ENCODE measurements at regions not wholly inside any gene's neighbourhood (a gene's known extent, or its start where the extent isn't known, plus 50 kb on each side); places are given as distances from the start of the nearest gene placed in this dataset.
A peak's percentile ranks its signal among the peaks of the same experiment; 100 is the strongest.

GRCh38 chr17:77774182-77774581, 184.3 kb upstream of the TNRC6C start:
- Histone ChIP-seq H4K20me1 (ENCODE audit: low read length) (no peaks in the 10 kb centered on the region), H3K4me2 (ENCODE audit: low read length) (no peak overlapping the region), H3K9me3 (ENCODE audit: low read length) (no peaks in the 10 kb centered on the region), H3F3A (ENCODE audit: low read length, unreplicated experiment) (no peaks in the 10 kb centered on the region), H3K4me3 (ENCODE audit: low read length) (no peak overlapping the region), H3K27ac (ENCODE audit: low read length) (no peak overlapping the region), H3K9me2 (replicated peaks; ENCODE audit: low read length) (no peaks in the 10 kb centered on the region), H3K27me3 (ENCODE audit: low read length) (peaks cover 24% of the 10 kb centered on the region), H3K9ac (ENCODE audit: low read length) (no peak overlapping the region), H3K36me3 (ENCODE audit: low read depth, low read length) (no peaks in the 10 kb centered on the region), H3K79me2 (ENCODE audit: low read length) (no peaks in the 10 kb centered on the region), H2AFZ (ENCODE audit: low read length) (no peak overlapping the region), H3K4me1 (ENCODE audit: insufficient read depth, low read length) (no peaks in the 10 kb centered on the region)
- intact Hi-C loops (cut with micrococcal nuclease), result no loop called here
- no peak for DNase-seq
- ChIA-PET CTCF (no interaction called here), POLR2A (ENCODE audit: unreplicated experiment) (no interaction called here)
- no TSS peak for BruUV-seq (replicated peaks)
- TF ChIP-seq CTCF (conservative IDR thresholded peaks at IDR 0.05; ENCODE audit: low read depth, low read length) (no peak), EZH2phosphoT487 (IDR thresholded peaks at IDR 0.05; ENCODE audit: borderline replicate concordance, low read length) (no peak), EZH2 (IDR thresholded peaks at IDR 0.05; ENCODE audit: low read length, unreplicated experiment) (no peak)
- no peak for ATAC-seq

GRCh38 chr17:77778636-77779489, 179.6 kb upstream of the TNRC6C start:
- DNase-seq, result no peak

More at GRCh38 chr17:77778636-77779489, 179.6 kb upstream of the TNRC6C start:
- H3K27me3 ChIP-seq (ENCODE audit: low read length), result peaks cover 38% of the 10 kb centered on the region
- no peak overlapping the region for H3K27ac ChIP-seq (ENCODE audit: low read length)
- no peak overlapping the region for H3K4me2 ChIP-seq (ENCODE audit: low read length)
- H3K79me2 ChIP-seq (ENCODE audit: low read length), result no peaks in the 10 kb centered on the region
- BruUV-seq (replicated peaks), result no TSS peak
- no peaks in the 10 kb centered on the region for H3K9me3 ChIP-seq (ENCODE audit: low read length)
- H3K9ac ChIP-seq (ENCODE audit: low read length), result no peak overlapping the region
- ChIA-PET POLR2A (ENCODE audit: unreplicated experiment) (no interaction called here), CTCF (no interaction called here)
- no peak overlapping the region for H2AFZ ChIP-seq (ENCODE audit: low read length)
- H3K9me2 ChIP-seq (replicated peaks; ENCODE audit: low read length), result no peaks in the 10 kb centered on the region
- TF ChIP-seq CTCF (conservative IDR thresholded peaks at IDR 0.05; ENCODE audit: low read depth, low read length) (no peak), EZH2 (IDR thresholded peaks at IDR 0.05; ENCODE audit: low read length, unreplicated experiment) (no peak)
- no peaks in the 10 kb centered on the region for H3F3A ChIP-seq (ENCODE audit: low read length, unreplicated experiment)
- intact Hi-C loops (cut with micrococcal nuclease), result no loop called here
- ATAC-seq, result peak; percentile 36
- no peaks in the 10 kb centered on the region for H3K4me1 ChIP-seq (ENCODE audit: insufficient read depth, low read length)
- no peaks in the 10 kb centered on the region for H3K36me3 ChIP-seq (ENCODE audit: low read depth, low read length)
- no peaks in the 10 kb centered on the region for H4K20me1 ChIP-seq (ENCODE audit: low read length)
- H3K4me3 ChIP-seq (ENCODE audit: low read length), result no peak overlapping the region

Measured in PC-3 (cell line).